Colonic mucosa (tissue), 4 donors: ENCODE measurements at regions not wholly inside any gene's neighbourhood (a gene's known extent, or its start where the extent isn't known, plus 50 kb on each side); places are given as distances from the start of the nearest gene placed in this dataset.

ENCODE experiments used
- DNase-seq: peaks from one replicate; pipeline ENCODE4 v3.0.0-alpha.2; 2020
- H3K27ac ChIP-seq: fragments of 200-600 bp; one replicate; pipeline ENCODE4 v1.8.0; 2021
- H3K27me3 ChIP-seq: fragments of 200-600 bp; one replicate; pipeline ENCODE4 v1.8.0; 2021
- H3K36me3 ChIP-seq: fragments of 200-600 bp; one replicate; pipeline ENCODE4 v1.8.0; 2021
- H3K4me1 ChIP-seq: fragments of 200-600 bp; one replicate; pipeline ENCODE4 v1.8.0; 2021; ENCODE audit warnings: mild to moderate bottlenecking
- H3K4me3 ChIP-seq: fragments of 200-600 bp; one replicate; pipeline ENCODE4 v1.8.0; 2021
- H3K9ac ChIP-seq, 2 donors: one replicate each; pipeline ENCODE4 v1.7.0; 2013; ENCODE audit warnings: control low read depth in 2 of 2, low read depth in 2 of 2, low read length in 2 of 2
- H3K9me3 ChIP-seq: fragments of 200-600 bp; one replicate; pipeline ENCODE4 v1.8.0; 2021
- intact Hi-C: fragments of 100-400 bp; cut with DNase I; formaldehyde crosslinking; loops from one replicate; pipeline ENCODE4 v1.14.1; 2022
- TF ChIP-seq, protein P1 (sequence below): fragments of 200-600 bp; IDR thresholded peaks from one replicate; pipeline ENCODE4 v1.8.0; 2022; ENCODE audit warnings: antibody characterized with exemption, mild to moderate bottlenecking
- donor health status: healthy.
- donor health status: DM: no; HTN: no; CAD: no.
- donor health status: DM: no; HTN: no; CAD: no.

GRCh38 chr10:118442032-118442431, 99.9 kb upstream of the FAM204A start:
- Histone ChIP-seq H3K4me1 (no peaks in the 10 kb centered on the region), H3K27me3 (no peaks in the 10 kb centered on the region), H3K27ac (no peak overlapping the region), H3K9ac (no peak overlapping the region), H3K4me3 (no peak overlapping the region), H3K36me3 (no peaks in the 10 kb centered on the region), H3K9me3 (no peaks in the 10 kb centered on the region)
- no peak for DNase-seq
- intact Hi-C loops = no loop called here
- TF ChIP-seq, protein P1, sequence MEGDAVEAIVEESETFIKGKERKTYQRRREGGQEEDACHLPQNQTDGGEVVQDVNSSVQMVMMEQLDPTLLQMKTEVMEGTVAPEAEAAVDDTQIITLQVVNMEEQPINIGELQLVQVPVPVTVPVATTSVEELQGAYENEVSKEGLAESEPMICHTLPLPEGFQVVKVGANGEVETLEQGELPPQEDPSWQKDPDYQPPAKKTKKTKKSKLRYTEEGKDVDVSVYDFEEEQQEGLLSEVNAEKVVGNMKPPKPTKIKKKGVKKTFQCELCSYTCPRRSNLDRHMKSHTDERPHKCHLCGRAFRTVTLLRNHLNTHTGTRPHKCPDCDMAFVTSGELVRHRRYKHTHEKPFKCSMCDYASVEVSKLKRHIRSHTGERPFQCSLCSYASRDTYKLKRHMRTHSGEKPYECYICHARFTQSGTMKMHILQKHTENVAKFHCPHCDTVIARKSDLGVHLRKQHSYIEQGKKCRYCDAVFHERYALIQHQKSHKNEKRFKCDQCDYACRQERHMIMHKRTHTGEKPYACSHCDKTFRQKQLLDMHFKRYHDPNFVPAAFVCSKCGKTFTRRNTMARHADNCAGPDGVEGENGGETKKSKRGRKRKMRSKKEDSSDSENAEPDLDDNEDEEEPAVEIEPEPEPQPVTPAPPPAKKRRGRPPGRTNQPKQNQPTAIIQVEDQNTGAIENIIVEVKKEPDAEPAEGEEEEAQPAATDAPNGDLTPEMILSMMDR = no peak

GRCh38 chr10:118439824-118440223, 97.7 kb upstream of the FAM204A start:
- no peak overlapping the region for H3K27ac ChIP-seq
- no peak overlapping the region for H3K9ac ChIP-seq
- H3K36me3 ChIP-seq = no peaks in the 10 kb centered on the region
- H3K4me1 ChIP-seq = no peaks in the 10 kb centered on the region
- no peak for DNase-seq
- no peaks in the 10 kb centered on the region for H3K27me3 ChIP-seq
- H3K9me3 ChIP-seq = no peaks in the 10 kb centered on the region
- TF ChIP-seq, protein P1 = no peak
- intact Hi-C loops = no loop called here
- no peak overlapping the region for H3K4me3 ChIP-seq

- Histone ChIP-seq H3K4me3 (no peak overlapping the region), H3K9ac (no peak overlapping the region), H3K27me3 (no peaks in the 10 kb centered on the region), H3K36me3 (no peaks in the 10 kb centered on the region), H3K9me3 (no peaks in the 10 kb centered on the region), H3K4me1 (no peaks in the 10 kb centered on the region), H3K27ac (no peak overlapping the region)
- DNase-seq = no peak
- TF ChIP-seq, protein P1 = no peak
- intact Hi-C loops = no loop called here
Measured at GRCh38 chr10:118436742-118437141, 94.6 kb upstream of the FAM204A start.

DNA sequence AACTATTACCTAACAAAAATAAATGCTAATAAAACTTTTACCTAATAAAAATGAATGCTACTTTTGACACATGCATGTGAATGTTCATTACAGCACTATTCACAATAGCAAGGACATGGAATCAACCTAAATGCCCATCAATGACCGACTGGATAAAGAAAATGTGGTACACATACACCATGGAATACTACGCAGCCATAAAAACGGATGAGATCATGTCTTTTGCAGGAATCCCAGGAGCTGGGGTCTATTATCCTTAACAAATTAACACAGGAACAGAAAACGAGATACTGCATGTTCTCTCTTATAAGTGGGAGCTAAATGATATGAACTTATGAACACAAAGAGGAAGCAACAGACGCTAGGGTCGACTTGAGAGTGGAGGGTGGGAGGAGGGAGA, 88.1 kb upstream of the FAM204A start:
- H3K36me3 ChIP-seq = no peaks in the 10 kb centered on the region
- no peak overlapping the region for H3K9ac ChIP-seq
- H3K4me1 ChIP-seq = no peaks in the 10 kb centered on the region
- H3K4me3 ChIP-seq = no peak overlapping the region
- no peaks in the 10 kb centered on the region for H3K27me3 ChIP-seq
- no peaks in the 10 kb centered on the region for H3K9me3 ChIP-seq
- intact Hi-C loops = no loop called here
- TF ChIP-seq, protein P1 = no peak
- DNase-seq = no peak
- H3K27ac ChIP-seq = no peak overlapping the region

DNA sequence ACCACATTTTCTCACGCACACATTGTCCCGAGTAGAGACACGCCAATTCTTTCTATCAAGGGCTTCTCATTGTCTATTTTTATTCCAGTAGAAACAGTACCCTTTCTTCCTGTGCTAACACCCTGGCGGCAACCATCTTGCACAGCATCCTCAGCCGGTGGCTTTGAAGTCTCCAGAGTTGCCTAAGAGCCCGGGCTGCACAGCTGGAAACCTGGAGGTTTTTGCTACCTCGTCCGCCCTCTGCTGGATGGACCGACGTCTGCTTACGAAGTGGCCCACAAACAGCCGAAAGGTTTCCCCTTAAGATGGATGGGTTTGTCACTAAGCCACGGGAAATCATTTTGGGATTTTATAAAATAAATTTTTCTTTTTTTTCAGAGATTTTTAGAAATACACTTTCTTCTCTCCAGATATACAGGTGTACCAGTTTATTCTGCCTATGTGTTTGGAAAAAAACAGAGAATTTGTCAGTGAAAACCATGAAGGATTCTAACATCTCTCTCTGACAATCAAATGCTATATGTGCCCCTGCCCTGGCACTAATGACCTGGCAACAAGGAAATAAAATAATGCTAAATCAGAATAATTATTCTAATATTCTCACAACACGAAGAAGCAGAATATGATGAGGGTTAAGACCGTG, 81.8 kb upstream of the FAM204A start:
- H3K9me3 ChIP-seq = no peaks in the 10 kb centered on the region
- H3K4me1 ChIP-seq = no peaks in the 10 kb centered on the region
- no peaks in the 10 kb centered on the region for H3K27me3 ChIP-seq
- no peak overlapping the region for H3K4me3 ChIP-seq
- H3K27ac ChIP-seq = no peak overlapping the region
- DNase-seq = peak; percentile 73
- TF ChIP-seq, protein P1 = peak; percentile 70
- H3K9ac ChIP-seq = no peak overlapping the region
- intact Hi-C loops = loop anchor here (5.0 to 10.0 kb wide), 2 partner anchors 118 to 929 kb away; no protein-coding TSS in a partner anchor
- no peaks in the 10 kb centered on the region for H3K36me3 ChIP-seq
